ENCODE measurements at regions not wholly inside any gene's neighbourhood (a gene's known extent, or its start where the extent isn't known, plus 50 kb on each side); places are given as distances from the start of the nearest gene placed in this dataset.

GRCh38 chr6:26195924-26196845 is 109.0 kb downstream of the HFE start:
- TF ChIP-seq, protein P1, sequence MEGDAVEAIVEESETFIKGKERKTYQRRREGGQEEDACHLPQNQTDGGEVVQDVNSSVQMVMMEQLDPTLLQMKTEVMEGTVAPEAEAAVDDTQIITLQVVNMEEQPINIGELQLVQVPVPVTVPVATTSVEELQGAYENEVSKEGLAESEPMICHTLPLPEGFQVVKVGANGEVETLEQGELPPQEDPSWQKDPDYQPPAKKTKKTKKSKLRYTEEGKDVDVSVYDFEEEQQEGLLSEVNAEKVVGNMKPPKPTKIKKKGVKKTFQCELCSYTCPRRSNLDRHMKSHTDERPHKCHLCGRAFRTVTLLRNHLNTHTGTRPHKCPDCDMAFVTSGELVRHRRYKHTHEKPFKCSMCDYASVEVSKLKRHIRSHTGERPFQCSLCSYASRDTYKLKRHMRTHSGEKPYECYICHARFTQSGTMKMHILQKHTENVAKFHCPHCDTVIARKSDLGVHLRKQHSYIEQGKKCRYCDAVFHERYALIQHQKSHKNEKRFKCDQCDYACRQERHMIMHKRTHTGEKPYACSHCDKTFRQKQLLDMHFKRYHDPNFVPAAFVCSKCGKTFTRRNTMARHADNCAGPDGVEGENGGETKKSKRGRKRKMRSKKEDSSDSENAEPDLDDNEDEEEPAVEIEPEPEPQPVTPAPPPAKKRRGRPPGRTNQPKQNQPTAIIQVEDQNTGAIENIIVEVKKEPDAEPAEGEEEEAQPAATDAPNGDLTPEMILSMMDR (IDR thresholded peaks at IDR 0.05) = no peak
- TF ChIP-seq ZFX (IDR thresholded peaks at IDR 0.05; ENCODE audit: borderline replicate concordance) = no peak

All from 22Rv1 (cell line).